Renal cortex interstitium (tissue), 11 donors: ENCODE measurements at regions not wholly inside any gene's neighbourhood (a gene's known extent, or its start where the extent isn't known, plus 50 kb on each side); places are given as distances from the start of the nearest gene placed in this dataset.

Experiments used
- DNase-seq, 11 donors: peaks; one replicate each; pipeline ENCODE4 v3.0.0-alpha.2; 2013; ENCODE audit warnings: low read depth in 9 of 11, low spot score in 4 of 11; ENCODE audit errors: extremely low read depth in 1 of 11

- no peak for DNase-seq
These were observed 366.6 kb upstream of the MC4R start for GRCh38 chr18:60739212-60739611.

GRCh38 chr18:60740313-60740712, 367.7 kb upstream of the MC4R start:
- no peak for DNase-seq

- no peak for DNase-seq
These were observed 373.9 kb upstream of the MC4R start for GRCh38 chr18:60746491-60746890.

GRCh38 chr18:60746919-60747318, 374.3 kb upstream of the MC4R start:
- no peak for DNase-seq

- no peak for DNase-seq
These were observed 381.2 kb upstream of the MC4R start for GRCh38 chr18:60753753-60754152.

GRCh38 chr18:60754413-60755009, 381.9 kb upstream of the MC4R start:
- no peak for DNase-seq

- no peak for DNase-seq
These were observed 382.6 kb upstream of the MC4R start for GRCh38 chr18:60755134-60755533.

GRCh38 chr18:60775978-60776377, 403.4 kb upstream of the MC4R start:
- DNase-seq: no peak

- no peak for DNase-seq
These were observed 411.6 kb upstream of the MC4R start for GRCh38 chr18:60784161-60784560.

- no peak for DNase-seq
These were observed 422.2 kb upstream of the MC4R start for GRCh38 chr18:60794802-60795201.

- DNase-seq: no peak
These were observed 431.8 kb upstream of the MC4R start for GRCh38 chr18:60804415-60804814.

GRCh38 chr18:60809937-60810336, 437.4 kb upstream of the MC4R start:
- DNase-seq: no peak

- DNase-seq: no peak
These were observed 440.3 kb upstream of the MC4R start for GRCh38 chr18:60812921-60813320.

GRCh38 chr18:60826346-60826745, 453.8 kb upstream of the MC4R start:
- DNase-seq: no peak

- DNase-seq: no peak
These were observed 459.4 kb upstream of the MC4R start for GRCh38 chr18:60831971-60832370.

GRCh38 chr18:60838677-60839076, 466.1 kb upstream of the MC4R start:
- no peak for DNase-seq

- no peak for DNase-seq
These were observed 473.8 kb upstream of the MC4R start for GRCh38 chr18:60846396-60846795.

- DNase-seq: no peak
These were observed 474.9 kb upstream of the MC4R start for GRCh38 chr18:60847517-60847916.

GRCh38 chr18:60861575-60861974, 471.7 kb upstream of the CDH20 start:
- no peak for DNase-seq

- no peak for DNase-seq
These were observed 470.2 kb upstream of the CDH20 start for GRCh38 chr18:60862988-60863387.

- DNase-seq: no peak
These were observed 467.4 kb upstream of the CDH20 start for GRCh38 chr18:60865801-60866200.
